NCI-H345 (cell line): ENCODE measurements at regions not wholly inside any gene's neighbourhood (a gene's known extent, or its start where the extent isn't known, plus 50 kb on each side); places are given as distances from the start of the nearest gene placed in this dataset.
A peak's percentile ranks its signal among the peaks of the same experiment; 100 is the strongest.
"Not testable (repeated sequence)": the region's sequence is repeated elsewhere in the genome, so short reads cannot be mapped to it uniquely, and the experiment has no call there.

Experiments
- DNase-seq: peaks from one replicate; lab custom pipeline; 2025; lab: John Stamatoyannopoulos, UW

DNA sequence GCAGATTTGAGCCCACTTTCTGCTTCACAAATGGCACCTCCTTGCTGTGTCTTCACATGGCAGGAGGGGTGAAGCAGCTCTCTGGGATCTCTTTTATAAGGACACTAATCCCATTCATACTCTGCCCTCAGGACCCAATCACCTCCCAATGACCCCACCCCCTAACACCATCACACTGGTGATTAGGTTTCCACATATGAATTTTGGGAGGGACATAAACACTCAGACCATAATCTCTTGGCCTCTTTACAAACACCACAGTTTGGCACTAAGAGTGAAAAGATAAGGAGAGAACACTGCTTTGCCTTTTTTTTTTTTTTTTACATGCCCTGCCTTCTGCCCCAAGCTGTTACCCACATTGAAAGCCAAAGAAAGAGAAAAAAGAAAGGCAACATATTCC lies 166.2 kb upstream of the NFIA start:
- DNase-seq = no peak

GRCh38 chr1:60915441-60915840 lies 166.9 kb upstream of the NFIA start:
- no peak for DNase-seq

DNA sequence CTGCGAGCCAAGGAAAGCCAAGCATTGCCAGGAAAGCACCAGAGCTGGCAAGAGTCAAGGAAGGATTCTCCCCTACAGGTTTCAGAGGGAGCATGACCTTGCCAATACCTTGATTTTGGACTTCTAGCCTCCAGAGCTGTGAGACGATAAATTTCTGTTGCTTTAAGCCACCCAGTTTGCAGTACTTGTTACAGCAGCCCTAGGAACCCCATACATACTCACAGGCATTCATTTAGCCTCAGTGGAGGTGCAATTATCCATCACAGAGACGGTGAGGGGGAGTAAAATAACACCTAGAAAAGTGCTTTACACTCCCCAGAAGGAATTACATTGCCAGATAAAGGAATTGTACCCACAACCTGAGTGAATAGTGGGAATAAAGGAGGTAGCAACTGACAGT lies 167.4 kb upstream of the NFIA start:
- no peak for DNase-seq

DNA sequence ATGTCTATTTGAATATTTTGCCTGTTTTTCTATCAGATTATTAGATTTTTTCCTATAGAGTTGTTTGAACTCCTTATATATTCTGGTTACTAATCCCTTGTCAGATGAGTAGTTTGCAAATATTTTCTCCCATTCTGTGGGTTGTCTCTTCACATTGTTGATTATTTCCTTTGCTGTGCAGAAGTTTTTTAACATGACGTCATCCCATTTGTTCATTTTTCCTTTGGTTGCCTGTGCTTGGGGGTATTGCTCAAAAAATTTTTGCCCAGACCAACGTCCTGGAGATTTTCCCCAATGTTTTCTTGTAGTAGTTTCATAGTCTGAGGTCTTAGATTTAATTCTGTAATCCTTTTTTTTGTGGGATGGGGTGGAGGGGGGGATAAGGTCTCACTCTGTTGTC lies 168.7 kb upstream of the NFIA start:
- DNase-seq = not testable (repeated sequence)

GRCh38 chr1:60913039-60913438 lies 169.3 kb upstream of the NFIA start:
- no peak for DNase-seq

- DNase-seq = peak; percentile 92
Measured at GRCh38 chr1:60911966-60912697, 170.2 kb upstream of the NFIA start.

DNA sequence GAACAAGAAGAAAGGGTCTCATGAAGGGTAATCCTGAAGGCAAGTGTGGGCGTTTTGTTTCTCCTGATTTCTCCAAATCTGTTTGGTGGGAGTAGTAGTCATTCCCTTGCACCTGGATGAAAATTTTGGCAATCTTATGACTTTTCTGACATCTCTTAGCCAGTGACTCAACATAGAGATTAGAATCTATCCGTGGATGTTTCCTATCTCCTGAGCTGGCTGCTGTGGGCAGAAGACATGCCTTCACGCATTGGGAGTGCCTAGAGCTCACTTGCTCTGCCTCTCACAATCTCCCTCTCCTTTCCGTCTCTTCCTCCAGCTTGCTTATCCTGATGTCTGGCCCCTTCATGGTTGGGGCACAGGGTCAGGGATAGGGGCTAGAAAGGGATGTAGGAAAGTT lies 174.2 kb upstream of the NFIA start:
- DNase-seq = no peak

- no peak for DNase-seq
Measured at GRCh38 chr1:60906526-60906925, 175.8 kb upstream of the NFIA start.

- DNase-seq = no peak
Measured at GRCh38 chr1:60906039-60906438, 176.3 kb upstream of the NFIA start.

GRCh38 chr1:60904099-60904851 lies 178.1 kb upstream of the NFIA start:
- no peak for DNase-seq

GRCh38 chr1:60903591-60903990 lies 178.8 kb upstream of the NFIA start:
- no peak for DNase-seq

DNA sequence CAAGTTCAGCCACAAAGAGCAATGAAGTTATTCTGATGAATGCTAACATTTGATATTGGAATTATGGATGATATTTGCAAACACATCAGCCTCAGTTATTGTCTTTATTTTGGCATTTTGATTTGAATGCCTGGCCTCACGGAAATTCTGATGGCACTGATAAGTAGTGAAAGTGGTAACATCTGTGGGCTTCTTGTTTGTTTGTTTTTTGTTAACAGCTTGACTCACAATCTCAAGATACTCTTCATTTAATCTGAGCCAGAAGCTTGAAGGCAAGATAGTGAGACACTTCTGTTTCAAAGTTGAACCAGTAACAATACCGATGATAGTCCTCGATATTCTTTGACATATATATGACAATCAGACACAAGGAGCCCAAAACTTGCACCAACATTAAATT lies 182.9 kb upstream of the NFIA start:
- no peak for DNase-seq

DNA sequence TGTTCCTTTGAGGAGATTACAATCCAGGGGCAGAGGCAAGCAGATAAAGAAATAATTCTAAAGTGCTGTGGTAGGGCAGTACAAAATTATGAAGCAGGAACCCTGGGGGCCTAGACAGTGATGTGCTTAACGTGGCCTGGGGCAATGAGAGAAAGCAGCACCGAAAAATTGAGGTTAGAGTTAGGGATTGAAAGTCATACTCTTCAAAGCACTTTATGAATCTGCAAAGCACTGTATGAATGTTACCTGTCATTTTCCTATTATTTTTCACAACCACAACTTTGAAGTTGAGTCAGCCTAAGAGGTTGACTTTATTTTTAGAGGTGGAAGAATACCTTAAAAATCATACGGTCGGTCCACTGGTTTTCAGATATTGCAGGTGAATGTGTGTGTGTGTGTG lies 183.4 kb upstream of the NFIA start:
- no peak for DNase-seq

- no peak for DNase-seq
Measured at GRCh38 chr1:60898413-60898812, 183.9 kb upstream of the NFIA start.

DNA sequence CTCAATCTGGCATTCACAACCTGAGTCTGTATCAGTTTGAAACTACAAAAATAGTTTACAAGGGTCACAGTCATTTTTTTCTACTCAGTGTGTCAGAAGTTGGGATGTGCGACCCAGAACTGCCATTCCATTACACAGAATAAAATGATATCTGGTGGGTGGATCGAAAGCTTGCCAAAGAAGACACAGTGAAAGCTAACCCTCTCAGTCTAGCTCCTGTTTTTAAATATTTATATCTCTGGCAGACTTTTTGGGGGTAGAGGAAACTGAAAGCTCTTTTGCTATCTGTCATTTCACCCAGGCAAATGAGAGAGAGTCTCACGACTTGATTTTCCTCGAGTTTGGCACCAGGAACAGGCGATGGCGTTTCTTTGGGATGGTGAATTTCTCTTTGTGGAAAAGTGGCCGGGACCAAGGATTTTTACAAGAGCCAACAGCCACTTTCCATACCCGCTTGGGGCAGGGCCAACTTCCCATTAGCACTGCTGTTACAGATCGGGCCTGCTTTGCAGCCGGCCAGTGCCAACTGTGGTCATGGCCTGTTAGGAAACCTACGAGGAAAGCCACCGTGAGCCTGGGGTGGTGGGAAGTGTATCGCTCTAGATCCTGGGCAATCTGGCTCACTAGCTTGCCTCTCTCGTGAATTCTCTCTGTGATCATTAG lies 185.5 kb upstream of the NFIA start:
- no peak for DNase-seq

GRCh38 chr1:60895701-60896100 lies 186.7 kb upstream of the NFIA start:
- no peak for DNase-seq

GRCh38 chr1:60895252-60895651 lies 187.1 kb upstream of the NFIA start:
- DNase-seq = no peak

- no peak for DNase-seq
Measured at GRCh38 chr1:60894741-60895140, 187.6 kb upstream of the NFIA start.

- DNase-seq = peak; percentile 76
Measured at GRCh38 chr1:60894130-60894529, 188.2 kb upstream of the NFIA start.

- DNase-seq = no peak
Measured at GRCh38 chr1:60893136-60893930, 189.0 kb upstream of the NFIA start.

- DNase-seq = no peak
Measured at GRCh38 chr1:60891765-60892164, 190.6 kb upstream of the NFIA start.

- no peak for DNase-seq
Measured at GRCh38 chr1:60891281-60891680, 191.1 kb upstream of the NFIA start.
